ENCODE measurements at regions not wholly inside any gene's neighbourhood (a gene's known extent, or its start where the extent isn't known, plus 50 kb on each side); places are given as distances from the start of the nearest gene placed in this dataset.

DNA sequence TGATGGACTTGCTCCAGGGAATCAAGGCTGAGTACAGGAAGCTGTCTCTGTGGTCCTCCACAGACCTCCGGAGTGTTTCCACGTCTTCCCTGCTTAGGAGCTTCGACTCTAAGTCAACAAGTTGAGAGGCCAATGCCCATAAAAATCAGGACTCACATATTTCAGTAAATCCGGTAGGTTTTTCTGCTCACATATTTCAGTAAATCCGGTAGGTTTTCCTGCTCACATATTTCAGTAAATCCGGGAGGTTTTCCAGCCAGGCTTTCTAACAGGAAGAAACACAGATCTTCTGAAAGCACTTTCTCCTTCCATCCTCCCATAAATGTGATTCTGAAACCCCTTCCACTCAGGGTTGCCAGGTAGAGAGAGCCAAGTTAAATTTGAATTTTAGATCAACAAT, 340.1 kb upstream of the SHH start:
- TF ChIP-seq, protein P1, sequence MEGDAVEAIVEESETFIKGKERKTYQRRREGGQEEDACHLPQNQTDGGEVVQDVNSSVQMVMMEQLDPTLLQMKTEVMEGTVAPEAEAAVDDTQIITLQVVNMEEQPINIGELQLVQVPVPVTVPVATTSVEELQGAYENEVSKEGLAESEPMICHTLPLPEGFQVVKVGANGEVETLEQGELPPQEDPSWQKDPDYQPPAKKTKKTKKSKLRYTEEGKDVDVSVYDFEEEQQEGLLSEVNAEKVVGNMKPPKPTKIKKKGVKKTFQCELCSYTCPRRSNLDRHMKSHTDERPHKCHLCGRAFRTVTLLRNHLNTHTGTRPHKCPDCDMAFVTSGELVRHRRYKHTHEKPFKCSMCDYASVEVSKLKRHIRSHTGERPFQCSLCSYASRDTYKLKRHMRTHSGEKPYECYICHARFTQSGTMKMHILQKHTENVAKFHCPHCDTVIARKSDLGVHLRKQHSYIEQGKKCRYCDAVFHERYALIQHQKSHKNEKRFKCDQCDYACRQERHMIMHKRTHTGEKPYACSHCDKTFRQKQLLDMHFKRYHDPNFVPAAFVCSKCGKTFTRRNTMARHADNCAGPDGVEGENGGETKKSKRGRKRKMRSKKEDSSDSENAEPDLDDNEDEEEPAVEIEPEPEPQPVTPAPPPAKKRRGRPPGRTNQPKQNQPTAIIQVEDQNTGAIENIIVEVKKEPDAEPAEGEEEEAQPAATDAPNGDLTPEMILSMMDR (IDR thresholded peaks at IDR 0.05): no peak
- TF ChIP-seq EZH2 (IDR thresholded peaks at IDR 0.05; ENCODE audit: borderline replicate concordance, insufficient read depth, low read depth, low read length, poor library complexity, severe bottlenecking): no peak

All from B cell (primary cell).